ENCODE measurements at regions not wholly inside any gene's neighbourhood (a gene's known extent, or its start where the extent isn't known, plus 50 kb on each side); places are given as distances from the start of the nearest gene placed in this dataset.
A peak's percentile ranks its signal among the peaks of the same experiment; 100 is the strongest.

DNA sequence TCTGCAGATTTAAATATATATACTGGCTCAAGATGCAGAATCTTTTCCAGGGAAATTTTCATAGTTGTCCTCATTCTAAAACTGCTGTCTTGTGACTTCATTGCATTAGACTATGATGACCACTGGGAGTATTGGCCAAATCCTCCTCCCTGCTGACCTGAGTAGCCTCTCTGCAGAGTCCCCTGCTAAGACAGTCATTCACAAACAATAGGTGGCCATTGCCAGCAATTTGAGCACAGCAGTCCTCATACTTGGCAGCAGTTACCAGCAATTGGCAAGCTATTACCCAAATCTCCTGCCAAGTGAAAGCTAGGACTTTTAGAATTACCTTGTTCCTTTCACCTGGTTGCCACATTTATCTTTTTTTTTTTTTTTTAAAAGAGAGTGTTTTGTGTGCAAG is 325.8 kb downstream of the FAT3 start (continued):
- TF ChIP-seq HDAC2 (IDR thresholded peaks at IDR 0.05; ENCODE audit: borderline replicate concordance in 1 of 2, low read depth in 2 of 2, low read length in 2 of 2) (peak in 1 of 2 experiments; percentile 84; a peak in 3 of 4 replicates), POLR2AphosphoS5 (IDR thresholded peaks at IDR 0.05; ENCODE audit: low read depth, low read length) (no peak), USF2 (IDR thresholded peaks at IDR 0.05; ENCODE audit: low read length) (no peak), JUND (IDR thresholded peaks at IDR 0.05; ENCODE audit: low read length) (no peak), SP1 (IDR thresholded peaks at IDR 0.05; ENCODE audit: low read depth, low read length) (peak; percentile 59; the same call in 1 of the 2 replicates), GTF2F1 (IDR thresholded peaks at IDR 0.05; ENCODE audit: borderline replicate concordance, low read depth, low read length) (no peak), YY1 (IDR thresholded peaks at IDR 0.05; ENCODE audit: low read depth, low read length) (peak; percentile 77; the same call in 1 of the 2 replicates), TBP (IDR thresholded peaks at IDR 0.05; ENCODE audit: low read depth, low read length) (no peak), FOSL1 (IDR thresholded peaks at IDR 0.05; ENCODE audit: insufficient read depth, low read depth, low read length) (no peak)
- TF ChIP-seq, protein P1, sequence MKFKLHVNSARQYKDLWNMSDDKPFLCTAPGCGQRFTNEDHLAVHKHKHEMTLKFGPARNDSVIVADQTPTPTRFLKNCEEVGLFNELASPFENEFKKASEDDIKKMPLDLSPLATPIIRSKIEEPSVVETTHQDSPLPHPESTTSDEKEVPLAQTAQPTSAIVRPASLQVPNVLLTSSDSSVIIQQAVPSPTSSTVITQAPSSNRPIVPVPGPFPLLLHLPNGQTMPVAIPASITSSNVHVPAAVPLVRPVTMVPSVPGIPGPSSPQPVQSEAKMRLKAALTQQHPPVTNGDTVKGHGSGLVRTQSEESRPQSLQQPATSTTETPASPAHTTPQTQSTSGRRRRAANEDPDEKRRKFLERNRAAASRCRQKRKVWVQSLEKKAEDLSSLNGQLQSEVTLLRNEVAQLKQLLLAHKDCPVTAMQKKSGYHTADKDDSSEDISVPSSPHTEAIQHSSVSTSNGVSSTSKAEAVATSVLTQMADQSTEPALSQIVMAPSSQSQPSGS (IDR thresholded peaks at IDR 0.05; ENCODE audit: low read length) = 0 out of 2 replicates have a peak, but pooled peaks have one; percentile 62
